HepG2 (cell line): ENCODE measurements at regions not wholly inside any gene's neighbourhood (a gene's known extent, or its start where the extent isn't known, plus 50 kb on each side); places are given as distances from the start of the nearest gene placed in this dataset.

Experiments
- ATAC-seq: fragments of 200-7000 bp; cut with Tn5 transposase; 3 replicates; pipeline ENCODE4 v1.9.1; 2020; ENCODE audit warnings: mild to moderate bottlenecking, moderate library complexity
- BruUV-seq: library from RNA; stranded (reverse); fragments of 400-500 nt; replicated peaks from 2 replicates; lab custom pipeline; 2021; lab: Mats Ljungman, UMichigan
- CTCF ChIA-PET: fragments of 300-600 bp; formaldehyde crosslinking; extraction: SDS; loops from one replicate; lab custom pipeline; 2021; ENCODE audit warnings: low total read pairs, inconsistent platforms, low intra/inter-chr PET ratio; lab: Yijun Ruan, JAX
- POLR2A ChIA-PET: fragments of 350-600 bp; sonication (Branson Sonifier 250); formaldehyde crosslinking; loops from one replicate; lab custom pipeline; 2020; ENCODE audit warnings: antibody characterized with exemption, inconsistent platforms; lab: Yijun Ruan, JAX
- DNase-seq: peaks from one replicate; pipeline ENCODE4 v3.0.0-alpha.2; 2015; ENCODE audit warnings: low spot score
- FAIRE-seq: peaks from 3 replicates; lab custom pipeline; 2011; peaks lifted over from hg19 to GRCh38; lab: Jason Lieb, UNC
- H2AFZ ChIP-seq: one replicate; pipeline ENCODE4 v1.6.1; 2011; ENCODE audit warnings: low read length, inconsistent platforms
- H3K27ac ChIP-seq: fragments of 300-600 bp; 3 replicates; pipeline ENCODE4 v1.8.0; 2011; ENCODE audit warnings: mixed run types, mild to moderate bottlenecking, mixed read lengths, low read length, inconsistent platforms; ENCODE audit not compliant: insufficient read depth; ENCODE audit errors: extremely low read length
- H3K27me3 ChIP-seq, 2 experiments: fragments of 200-600 bp in 1 of 2; 2 replicates in 1 of 2; 3 replicates in 1 of 2; pipeline versions ENCODE4 v1.6.0 to v1.8.0; 2011; ENCODE audit warnings: low read length in 2 of 2, mild to moderate bottlenecking in 2 of 2, moderate library complexity in 2 of 2, inconsistent platforms in 1 of 2; ENCODE audit not compliant: insufficient read depth in 2 of 2, control insufficient read depth in 1 of 2
- H3K36me3 ChIP-seq, 2 experiments: fragments of 200-600 bp in 1 of 2; replicated peaks in 1 of 2; 2 replicates in 1 of 2; 3 replicates in 1 of 2; pipeline versions ENCODE4 v1.5.1 to v1.8.0; 2011; ENCODE audit warnings: low read length in 2 of 2, inconsistent platforms in 1 of 2; ENCODE audit not compliant: insufficient read depth in 2 of 2, control insufficient read depth in 1 of 2
- H3K4me1 ChIP-seq: 2 replicates; pipeline ENCODE4 v1.5.1; 2012; ENCODE audit warnings: low read length, inconsistent platforms; ENCODE audit not compliant: insufficient read depth
- H3K4me2 ChIP-seq: 2 replicates; pipeline ENCODE4 v1.6.0; 2011; ENCODE audit warnings: low read depth, low read length, inconsistent platforms
- H3K4me3 ChIP-seq, 3 experiments: fragments of 200-600 bp in 1 of 3; sonication (generic), shearing (Covaris generic) in 1 of 3; replicated peaks in 1 of 3; 2 replicates each; pipeline ENCODE4 v1.5.1; 2011 to 2016; ENCODE audit warnings: low read length in 3 of 3, inconsistent platforms in 2 of 3, low read depth in 2 of 3, mild to moderate bottlenecking in 2 of 3, control low read depth in 1 of 3, mixed read lengths in 1 of 3; ENCODE audit not compliant: insufficient read depth in 1 of 3
- H3K79me2 ChIP-seq: one replicate; pipeline ENCODE4 v1.6.1; 2011; ENCODE audit warnings: low read length, inconsistent platforms; ENCODE audit not compliant: insufficient read depth
- H3K9ac ChIP-seq: 2 replicates; pipeline ENCODE4 v1.6.0; 2011; ENCODE audit warnings: mild to moderate bottlenecking, low read depth, low read length, inconsistent platforms; ENCODE audit not compliant: insufficient read depth
- H3K9me3 ChIP-seq: 2 replicates; pipeline ENCODE4 v1.5.1; 2012; ENCODE audit warnings: mild to moderate bottlenecking, low read length
- H4K20me1 ChIP-seq: 2 replicates; pipeline ENCODE4 v1.6.0; 2011; ENCODE audit warnings: inconsistent platforms, mild to moderate bottlenecking, low read length, moderate library complexity; ENCODE audit not compliant: insufficient read depth
- FOXO1 ChIP-seq: sonication (generic); formaldehyde crosslinking; IDR thresholded peaks from 2 replicates; pipeline ENCODE4 v1.4.0; 2020; ENCODE audit warnings: missing genetic modification reagents
- GABPA ChIP-seq, 2 experiments: IDR thresholded peaks; 2 replicates each; pipeline ENCODE4 v1.6.1; 2011 to 2016; ENCODE audit warnings: low read depth in 2 of 2, low read length in 1 of 2, missing biosample characterization in 1 of 2, missing genetic modification characterization in 1 of 2
- HNRNPK ChIP-seq: fragments of 200-400 bp; formaldehyde crosslinking; IDR thresholded peaks from 2 replicates; pipeline ENCODE4 v1.6.1; 2018; ENCODE audit warnings: low read length, low read depth, moderate library complexity, mild to moderate bottlenecking; ENCODE audit not compliant: poor library complexity, severe bottlenecking
- HOXA3 ChIP-seq: sonication (generic); formaldehyde crosslinking; IDR thresholded peaks from 2 replicates; pipeline ENCODE4 v1.5.0; 2020; ENCODE audit warnings: missing genetic modification reagents
- NR2F2 ChIP-seq: IDR thresholded peaks from 2 replicates; pipeline ENCODE4 v1.6.1; 2012; ENCODE audit warnings: low read depth, inconsistent platforms, borderline replicate concordance
- RNF219 ChIP-seq: sonication (generic); formaldehyde crosslinking; IDR thresholded peaks from 2 replicates; pipeline ENCODE4 v1.5.0; 2020; ENCODE audit warnings: mild to moderate bottlenecking, missing genetic modification reagents
- TERF1 ChIP-seq: sonication (generic); formaldehyde crosslinking; IDR thresholded peaks from 2 replicates; pipeline ENCODE4 v1.8.0; 2022; ENCODE audit warnings: mild to moderate bottlenecking, missing genetic modification reagents, moderate library complexity
- ZBTB42 ChIP-seq: sonication (generic); formaldehyde crosslinking; IDR thresholded peaks from 2 replicates; pipeline ENCODE4 v1.5.0; 2020; ENCODE audit warnings: mild to moderate bottlenecking, missing genetic modification reagents
- ZNF18 ChIP-seq: sonication (generic); formaldehyde crosslinking; IDR thresholded peaks from 2 replicates; pipeline ENCODE4 v1.8.0; 2022; ENCODE audit warnings: mild to moderate bottlenecking, missing genetic modification reagents; ENCODE audit not compliant: insufficient replicate concordance
- ZNF383 ChIP-seq: sonication (generic); formaldehyde crosslinking; IDR thresholded peaks from 2 replicates; pipeline ENCODE4 v1.4.0; 2020; ENCODE audit warnings: missing genetic modification reagents, mild to moderate bottlenecking, borderline replicate concordance
- ZNF709 ChIP-seq: sonication (generic); formaldehyde crosslinking; IDR thresholded peaks from 2 replicates; pipeline ENCODE4 v1.5.0; 2020; ENCODE audit warnings: mild to moderate bottlenecking, missing genetic modification reagents
- ZNF850 ChIP-seq: sonication (generic); formaldehyde crosslinking; conservative IDR thresholded peaks from 2 replicates; pipeline ENCODE4 v1.9.0; 2021; ENCODE audit warnings: mild to moderate bottlenecking, missing genetic modification reagents
- ZSCAN9 ChIP-seq: IDR thresholded peaks from 2 replicates; pipeline ENCODE4 v1.6.1; 2016; ENCODE audit warnings: borderline replicate concordance
- WGBS: methylation state at CpG from one replicate; pipeline ENCODE4 v1.1.6; 2017; ENCODE audit warnings: low lambda C conversion rate; 5-methylcytosine and 5-hydroxymethylcytosine counted together
- in situ Hi-C: cut with HindIII; loops from 2 replicates; pipeline ENCODE4 v1.10.0; 2017; ENCODE audit warnings: low pct_unique_long_range_greater_than_20kb; ENCODE audit not compliant: extremely low pct_ligation_motif_present
- intact Hi-C: fragments of 100-400 bp; cut with micrococcal nuclease; formaldehyde crosslinking; loops from one replicate; pipeline ENCODE4 v1.10.0; 2022; ENCODE audit not compliant: unreplicated experiment
- TF ChIP-seq, protein P1 (sequence below): sonication (generic); formaldehyde crosslinking; IDR thresholded peaks from 2 replicates; pipeline ENCODE4 v1.9.0; 2021; ENCODE audit warnings: missing genetic modification reagents, borderline replicate concordance
- TF ChIP-seq, protein P2 (sequence below): sonication (generic); formaldehyde crosslinking; IDR thresholded peaks from 2 replicates; pipeline ENCODE4 v1.4.0; 2020; ENCODE audit warnings: missing genetic modification reagents

DNA sequence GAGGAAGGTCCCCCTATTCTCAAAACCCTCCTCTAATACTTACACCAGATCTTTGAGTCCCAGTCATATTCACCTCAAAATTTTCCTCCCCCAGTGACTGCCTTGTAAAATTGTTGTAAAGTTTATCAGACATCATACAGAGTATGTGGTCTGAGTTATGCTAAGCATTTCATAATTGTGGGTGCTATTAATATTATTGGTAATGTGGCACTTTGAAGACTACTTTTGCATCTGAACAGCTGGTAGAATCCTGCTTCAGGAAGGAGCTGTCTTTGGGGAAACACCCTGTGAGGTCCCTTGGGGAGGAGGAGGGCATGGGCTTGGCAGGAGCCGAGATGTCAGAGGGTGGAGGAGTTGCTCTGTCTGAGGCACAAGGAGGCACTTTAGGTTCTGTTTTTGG, 164.9 kb upstream of the ZNF618 start:
- no peak overlapping the region for H2AFZ ChIP-seq
- H3K9ac ChIP-seq = no peak overlapping the region
- no peaks in the 10 kb centered on the region for H3K36me3 ChIP-seq
- TF ChIP-seq HOXA3 (CRISPR knock-in tag) (no peak), GABPA (IDR thresholded peaks at IDR 0.05; ENCODE audit: low read depth, low read length) (no peak), GABPA (CRISPR knock-in tag; IDR thresholded peaks at IDR 0.05; ENCODE audit: low read depth) (no peak), ZBTB42 (CRISPR knock-in tag) (no peak), TERF1 (CRISPR knock-in tag) (no peak), ZNF18 (CRISPR knock-in tag) (no peak), ZNF383 (CRISPR knock-in tag) (no peak), ZSCAN9 (CRISPR knock-in tag) (no peak), ZNF709 (CRISPR knock-in tag) (no peak), ZNF850 (CRISPR knock-in tag) (no peak), RNF219 (CRISPR knock-in tag) (no peak), NR2F2 (no peak), HNRNPK (no peak), FOXO1 (CRISPR knock-in tag) (no peak)
- TF ChIP-seq, protein P1, sequence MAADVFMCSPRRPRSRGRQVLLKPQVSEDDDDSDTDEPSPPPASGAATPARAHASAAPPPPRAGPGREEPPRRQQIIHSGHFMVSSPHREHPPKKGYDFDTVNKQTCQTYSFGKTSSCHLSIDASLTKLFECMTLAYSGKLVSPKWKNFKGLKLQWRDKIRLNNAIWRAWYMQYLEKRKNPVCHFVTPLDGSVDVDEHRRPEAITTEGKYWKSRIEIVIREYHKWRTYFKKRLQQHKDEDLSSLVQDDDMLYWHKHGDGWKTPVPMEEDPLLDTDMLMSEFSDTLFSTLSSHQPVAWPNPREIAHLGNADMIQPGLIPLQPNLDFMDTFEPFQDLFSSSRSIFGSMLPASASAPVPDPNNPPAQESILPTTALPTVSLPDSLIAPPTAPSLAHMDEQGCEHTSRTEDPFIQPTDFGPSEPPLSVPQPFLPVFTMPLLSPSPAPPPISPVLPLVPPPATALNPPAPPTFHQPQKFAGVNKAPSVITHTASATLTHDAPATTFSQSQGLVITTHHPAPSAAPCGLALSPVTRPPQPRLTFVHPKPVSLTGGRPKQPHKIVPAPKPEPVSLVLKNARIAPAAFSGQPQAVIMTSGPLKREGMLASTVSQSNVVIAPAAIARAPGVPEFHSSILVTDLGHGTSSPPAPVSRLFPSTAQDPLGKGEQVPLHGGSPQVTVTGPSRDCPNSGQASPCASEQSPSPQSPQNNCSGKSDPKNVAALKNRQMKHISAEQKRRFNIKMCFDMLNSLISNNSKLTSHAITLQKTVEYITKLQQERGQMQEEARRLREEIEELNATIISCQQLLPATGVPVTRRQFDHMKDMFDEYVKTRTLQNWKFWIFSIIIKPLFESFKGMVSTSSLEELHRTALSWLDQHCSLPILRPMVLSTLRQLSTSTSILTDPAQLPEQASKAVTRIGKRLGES (CRISPR knock-in tag) = no peak
- TF ChIP-seq, protein P2, sequence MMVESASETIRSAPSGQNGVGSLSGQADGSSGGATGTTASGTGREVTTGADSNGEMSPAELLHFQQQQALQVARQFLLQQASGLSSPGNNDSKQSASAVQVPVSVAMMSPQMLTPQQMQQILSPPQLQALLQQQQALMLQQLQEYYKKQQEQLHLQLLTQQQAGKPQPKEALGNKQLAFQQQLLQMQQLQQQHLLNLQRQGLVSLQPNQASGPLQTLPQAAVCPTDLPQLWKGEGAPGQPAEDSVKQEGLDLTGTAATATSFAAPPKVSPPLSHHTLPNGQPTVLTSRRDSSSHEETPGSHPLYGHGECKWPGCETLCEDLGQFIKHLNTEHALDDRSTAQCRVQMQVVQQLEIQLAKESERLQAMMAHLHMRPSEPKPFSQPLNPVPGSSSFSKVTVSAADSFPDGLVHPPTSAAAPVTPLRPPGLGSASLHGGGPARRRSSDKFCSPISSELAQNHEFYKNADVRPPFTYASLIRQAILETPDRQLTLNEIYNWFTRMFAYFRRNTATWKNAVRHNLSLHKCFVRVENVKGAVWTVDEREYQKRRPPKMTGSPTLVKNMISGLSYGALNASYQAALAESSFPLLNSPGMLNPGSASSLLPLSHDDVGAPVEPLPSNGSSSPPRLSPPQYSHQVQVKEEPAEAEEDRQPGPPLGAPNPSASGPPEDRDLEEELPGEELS = no peak
- TF ChIP-seq, all 625 proteins: peak for 0
- H3K4me3 ChIP-seq = no peak overlapping the region
- 22% methylated on average over 1 of the region's 1 CpG for WGBS
- DNase-seq (no peak), ATAC-seq (no peak), FAIRE-seq (no peak)
- no peak overlapping the region for H3K27ac ChIP-seq
- no peaks in the 10 kb centered on the region for H3K79me2 ChIP-seq
- intact Hi-C loops = no loop called here
- in situ Hi-C loops = no loop called here
- H3K9me3 ChIP-seq = no peaks in the 10 kb centered on the region
- POLR2A ChIA-PET = no interaction called here
- CTCF ChIA-PET = no interaction called here
- H3K27me3 ChIP-seq = peaks cover 0 to 13% of the 10 kb centered on the region in 2 experiments; a peak in 3 of 5 replicates
- peaks cover 21% of the 10 kb centered on the region for H3K4me1 ChIP-seq
- BruUV-seq = no TSS peak
- H3K4me2 ChIP-seq = no peak overlapping the region
- H4K20me1 ChIP-seq = no peaks in the 10 kb centered on the region
